GM18951 (cell line): ENCODE measurements at regions not wholly inside any gene's neighbourhood (a gene's known extent, or its start where the extent isn't known, plus 50 kb on each side); places are given as distances from the start of the nearest gene placed in this dataset.

Experiments used
- POLR2A ChIP-seq: IDR thresholded peaks from 4 replicates; pipeline ENCODE4 v1.6.1; 2011; ENCODE audit warnings: mild to moderate bottlenecking; ENCODE audit not compliant: insufficient read length, insufficient read depth; ENCODE audit errors: extremely low read depth
- in situ Hi-C: fragments of 300-500 bp; cut with MboI; formaldehyde crosslinking; loops from one replicate; pipeline ENCODE4 v1.12.0; 2022; ENCODE audit warnings: low sequenced_read_pairs, mixed read lengths, inconsistent platforms; ENCODE audit not compliant: unreplicated experiment

GRCh38 chr4:135325264-135325663, 1123.7 kb upstream of the PABPC4L start:
- TF ChIP-seq POLR2A = no peak
- in situ Hi-C loops = no loop called here

GRCh38 chr4:135319685-135320084, 1118.1 kb upstream of the PABPC4L start:
- no peak for TF ChIP-seq POLR2A
- in situ Hi-C loops = no loop called here

GRCh38 chr4:135316266-135316779, 1114.7 kb upstream of the PABPC4L start:
- in situ Hi-C loops = no loop called here
- no peak for TF ChIP-seq POLR2A

- no peak for TF ChIP-seq POLR2A
- in situ Hi-C loops = no loop called here
Observed at GRCh38 chr4:135290136-135290535, 1088.5 kb upstream of the PABPC4L start.

- in situ Hi-C loops = no loop called here
- TF ChIP-seq POLR2A = no peak
Observed at GRCh38 chr4:135283934-135284333, 1082.3 kb upstream of the PABPC4L start.

GRCh38 chr4:135282676-135283075, 1081.1 kb upstream of the PABPC4L start:
- no peak for TF ChIP-seq POLR2A
- in situ Hi-C loops = no loop called here

- TF ChIP-seq POLR2A = no peak
- in situ Hi-C loops = no loop called here
Observed at GRCh38 chr4:135281230-135281629, 1079.6 kb upstream of the PABPC4L start.

GRCh38 chr4:135277980-135278315, 1076.4 kb upstream of the PABPC4L start:
- TF ChIP-seq POLR2A = no peak
- in situ Hi-C loops = no loop called here

GRCh38 chr4:135277068-135277979, 1075.7 kb upstream of the PABPC4L start:
- in situ Hi-C loops = no loop called here
- TF ChIP-seq POLR2A = no peak

- no peak for TF ChIP-seq POLR2A
- in situ Hi-C loops = loop anchor here (25.0 kb wide), 1 partner anchor 1338 kb away; no protein-coding TSS in a partner anchor
Observed at GRCh38 chr4:135274416-135274815, 1072.8 kb upstream of the PABPC4L start.

- in situ Hi-C loops = loop anchor here (25.0 kb wide), 1 partner anchor 1343 kb away; no protein-coding TSS in a partner anchor
- no peak for TF ChIP-seq POLR2A
Observed at GRCh38 chr4:135269125-135269890, 1067.7 kb upstream of the PABPC4L start.

- no peak for TF ChIP-seq POLR2A
- in situ Hi-C loops = loop anchor here (25.0 kb wide), 1 partner anchor 1344 kb away; no protein-coding TSS in a partner anchor
Observed at GRCh38 chr4:135268369-135268768, 1066.8 kb upstream of the PABPC4L start.

- TF ChIP-seq POLR2A = no peak
- in situ Hi-C loops = loop anchor here (25.0 kb wide), 1 partner anchor 1345 kb away; no protein-coding TSS in a partner anchor
Observed at GRCh38 chr4:135267148-135267865, 1065.7 kb upstream of the PABPC4L start.
